ENCODE measurements at regions not wholly inside any gene's neighbourhood (a gene's known extent, or its start where the extent isn't known, plus 50 kb on each side); places are given as distances from the start of the nearest gene placed in this dataset.
"Not testable (repeated sequence)": the region's sequence is repeated elsewhere in the genome, so short reads cannot be mapped to it uniquely, and the experiment has no call there.

GRCh38 chr6:9806195-9806594 is 608.7 kb downstream of the TFAP2A start:
- no peak for ATAC-seq
- intact Hi-C loops (cut with DNase I): no loop called here
- no peak for DNase-seq (ENCODE audit: low spot score)

DNA sequence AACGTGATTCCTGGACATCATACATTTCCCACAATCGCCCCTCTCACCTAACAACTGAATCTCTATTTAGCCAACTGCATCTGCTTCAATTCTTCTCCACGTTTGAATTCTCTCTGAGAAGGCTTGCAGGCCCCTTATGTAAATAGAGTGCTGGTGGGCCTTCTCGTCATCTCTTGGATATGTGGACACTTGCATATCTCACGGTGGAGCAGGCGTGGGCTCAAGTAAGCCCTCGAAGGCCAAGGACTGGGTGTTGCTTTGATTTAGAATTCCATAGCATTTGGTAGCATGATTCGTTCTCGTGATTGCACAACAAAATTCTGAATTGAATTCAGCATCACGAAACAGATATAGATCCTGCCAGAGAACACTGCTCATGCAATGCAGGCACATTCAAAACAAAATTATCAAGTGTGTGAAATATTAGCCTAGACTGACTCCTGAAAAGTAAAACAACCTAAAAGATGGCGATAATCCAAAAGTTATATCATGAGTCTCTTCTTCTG is 613.6 kb downstream of the TFAP2A start:
- no peak for ATAC-seq
- intact Hi-C loops (cut with DNase I): no loop called here

GRCh38 chr6:9799582-9799981 is 615.3 kb downstream of the TFAP2A start:
- intact Hi-C loops (cut with DNase I): no loop called here
- ATAC-seq: no peak

More for the DNA sequence above, 613.6 kb downstream of the TFAP2A start:
- no peak for DNase-seq (ENCODE audit: low spot score)

DNA sequence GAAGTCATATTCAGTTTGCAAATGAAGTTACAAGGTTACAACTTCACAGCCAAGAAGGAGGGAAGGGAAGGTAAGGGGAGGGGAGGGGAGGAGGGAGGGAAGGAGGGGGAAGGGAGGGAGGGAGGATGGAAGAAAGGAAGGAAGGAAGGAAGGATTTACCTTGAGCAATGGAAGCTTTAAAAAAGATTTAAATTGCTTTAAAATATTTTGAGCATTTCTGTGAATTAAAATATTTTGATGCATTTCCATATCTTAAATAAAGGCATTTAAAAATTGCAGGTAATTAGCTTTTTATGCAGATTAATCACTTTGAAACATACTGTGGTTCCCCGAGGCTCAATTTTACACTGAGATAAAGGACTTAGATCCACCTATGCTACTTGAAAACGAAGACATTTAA is 618.0 kb downstream of the TFAP2A start:
- DNase-seq (ENCODE audit: low spot score): no peak
- intact Hi-C loops (cut with DNase I): no loop called here
- no peak for ATAC-seq

More at GRCh38 chr6:9799582-9799981, 615.3 kb downstream of the TFAP2A start:
- DNase-seq (ENCODE audit: low spot score): no peak

- DNase-seq (ENCODE audit: low spot score) (no peak), ATAC-seq (no peak)
- intact Hi-C loops (cut with DNase I): no loop called here
These were observed 619.0 kb downstream of the TFAP2A start for GRCh38 chr6:9795880-9796279.

DNA sequence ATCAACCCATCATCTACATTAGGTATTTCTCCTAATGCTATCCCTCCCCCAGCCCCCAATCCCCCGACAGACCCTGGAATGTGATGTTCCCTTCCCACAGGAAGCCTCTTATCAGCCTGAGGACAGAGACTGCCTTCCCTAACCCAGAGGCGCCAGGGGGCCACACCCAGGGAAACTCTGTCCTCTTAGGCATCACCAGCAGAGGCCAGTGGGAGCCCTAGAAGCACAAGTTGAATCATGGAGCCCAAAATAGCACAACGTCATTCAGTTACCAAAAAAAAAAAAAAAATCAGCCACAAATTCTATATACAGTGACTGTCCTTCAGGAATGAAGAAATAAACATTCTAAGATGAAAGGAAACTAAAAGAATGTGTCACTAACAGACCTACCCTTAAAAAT is 625.7 kb downstream of the TFAP2A start:
- intact Hi-C loops (cut with DNase I): no loop called here
- DNase-seq (ENCODE audit: low spot score) (no peak), ATAC-seq (no peak)

DNA sequence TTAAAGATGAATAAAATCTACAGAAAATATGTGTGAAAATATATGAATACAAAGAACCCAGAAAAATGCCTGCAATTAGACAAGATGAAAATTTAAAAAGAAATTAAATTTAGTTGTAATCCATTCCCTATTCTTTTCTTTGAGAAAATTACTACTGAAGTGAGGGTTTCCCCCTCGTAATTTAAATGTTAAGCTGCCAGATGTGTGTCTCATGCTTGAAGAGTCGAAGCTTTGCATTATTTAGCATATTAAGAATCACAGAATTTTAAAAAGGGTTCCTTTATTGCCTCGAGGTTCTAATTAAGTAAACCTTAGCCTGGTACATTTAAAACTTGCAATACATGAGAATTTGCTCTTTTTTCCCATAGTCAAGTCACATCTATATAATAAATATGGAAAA is 630.1 kb downstream of the TFAP2A start:
- intact Hi-C loops (cut with DNase I): no loop called here
- no peak for ATAC-seq
- DNase-seq (ENCODE audit: low spot score): no peak

DNA sequence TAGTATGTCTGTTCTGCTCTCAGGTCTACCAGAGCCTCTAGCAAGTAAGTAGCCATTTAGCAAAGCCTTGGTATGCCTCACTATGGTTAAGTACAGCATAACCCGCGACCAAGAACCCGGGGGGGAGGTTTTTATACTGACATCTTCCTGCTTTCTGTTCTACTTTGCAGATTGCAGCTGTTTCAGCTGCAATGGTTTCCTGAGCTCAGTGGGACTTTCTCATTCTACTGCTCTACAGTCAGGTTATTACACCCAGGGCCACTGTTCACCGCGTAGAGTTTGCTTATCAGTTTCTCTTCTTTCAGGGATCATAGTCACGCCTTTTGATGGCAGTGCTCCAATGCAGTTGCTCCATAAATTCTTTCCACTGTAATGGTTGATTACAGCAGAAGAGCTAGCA is 631.3 kb downstream of the TFAP2A start:
- intact Hi-C loops (cut with DNase I): no loop called here
- DNase-seq (ENCODE audit: low spot score): no peak
- ATAC-seq: no peak

GRCh38 chr6:9766240-9766915 is 648.5 kb downstream of the TFAP2A start:
- ATAC-seq: no peak
- DNase-seq (ENCODE audit: low spot score): no peak
- intact Hi-C loops (cut with DNase I): no loop called here

DNA sequence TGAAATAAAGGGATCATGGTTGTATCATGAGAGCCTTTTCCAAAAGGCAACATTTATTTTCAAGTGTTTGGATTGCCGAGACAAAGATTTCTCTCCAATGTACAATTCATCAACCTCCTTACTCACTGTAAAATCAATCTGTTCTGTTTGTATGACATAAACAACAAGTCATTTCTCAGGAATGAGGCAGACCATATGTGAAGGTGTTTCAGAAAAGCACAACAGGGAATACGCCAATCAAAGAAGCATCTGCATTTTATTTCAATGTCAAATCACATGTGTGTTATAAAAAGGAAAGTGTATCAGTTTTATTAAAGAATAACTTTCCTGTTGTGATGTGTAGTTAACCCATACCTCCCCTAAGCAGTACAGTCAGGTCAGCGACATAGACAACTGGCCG is 653.7 kb downstream of the TFAP2A start:
- DNase-seq (ENCODE audit: low spot score) (no peak), ATAC-seq (no peak)

DNA sequence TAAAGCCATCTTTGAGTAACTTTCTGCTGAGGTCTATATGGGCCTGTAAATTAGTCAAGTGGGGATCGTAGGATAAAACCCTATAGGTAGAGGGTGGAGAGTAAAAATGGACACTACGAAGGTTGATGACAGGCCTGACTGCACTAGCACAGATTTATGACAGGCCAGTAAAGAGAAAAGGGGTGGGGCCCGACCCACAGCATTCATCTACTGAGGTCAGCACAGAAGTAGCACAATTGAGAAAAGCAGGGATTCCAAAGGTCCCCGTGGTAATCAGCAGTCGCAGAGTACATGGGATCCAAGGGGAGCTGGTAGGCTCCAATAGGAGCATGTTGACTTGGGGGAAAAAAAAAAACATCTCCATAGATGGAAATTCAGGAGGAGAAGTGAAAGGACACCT is 660.4 kb downstream of the TFAP2A start:
- ATAC-seq: no peak
- DNase-seq (ENCODE audit: low spot score): no peak
- intact Hi-C loops (cut with DNase I): no loop called here

More for the DNA sequence above, 653.7 kb downstream of the TFAP2A start:
- intact Hi-C loops (cut with DNase I): no loop called here

DNA sequence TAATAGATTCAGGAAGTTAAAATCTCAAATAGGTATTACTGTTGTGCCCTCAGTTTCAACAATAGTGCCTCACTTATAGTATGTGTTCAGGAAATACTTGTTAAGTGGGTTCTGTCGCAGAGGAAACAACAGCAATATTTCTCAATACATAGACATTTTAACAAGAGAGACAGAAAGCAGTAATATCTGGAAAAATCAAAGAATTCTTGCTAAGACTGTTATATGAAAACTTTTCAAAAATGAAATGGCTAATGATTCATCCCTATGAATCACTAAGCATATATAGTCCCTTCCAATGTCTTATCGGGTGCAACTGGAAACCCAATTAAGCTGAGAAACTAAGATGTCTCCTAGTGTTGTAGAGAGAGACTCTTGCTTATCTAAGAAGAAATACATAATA is 668.9 kb downstream of the TFAP2A start:
- intact Hi-C loops (cut with DNase I): no loop called here

GRCh38 chr6:9745476-9745875 is 669.4 kb downstream of the TFAP2A start:
- DNase-seq (ENCODE audit: low spot score) (no peak), ATAC-seq (no peak)
- intact Hi-C loops (cut with DNase I): no loop called here

More for the DNA sequence above, 668.9 kb downstream of the TFAP2A start:
- DNase-seq (ENCODE audit: low spot score) (no peak), ATAC-seq (no peak)

GRCh38 chr6:9744119-9744518 is 670.8 kb downstream of the TFAP2A start:
- ATAC-seq: no peak
- DNase-seq (ENCODE audit: low spot score): no peak
- intact Hi-C loops (cut with DNase I): no loop called here

- DNase-seq (ENCODE audit: low spot score): no peak
- ATAC-seq: no peak
- intact Hi-C loops (cut with DNase I): no loop called here
These were observed 682.8 kb downstream of the TFAP2A start for GRCh38 chr6:9732056-9732455.

- ATAC-seq; intact Hi-C loops (cut with DNase I); DNase-seq (ENCODE audit: low spot score): not testable (repeated sequence)
These were observed 689.1 kb downstream of the TFAP2A start for GRCh38 chr6:9725776-9726175.

DNA sequence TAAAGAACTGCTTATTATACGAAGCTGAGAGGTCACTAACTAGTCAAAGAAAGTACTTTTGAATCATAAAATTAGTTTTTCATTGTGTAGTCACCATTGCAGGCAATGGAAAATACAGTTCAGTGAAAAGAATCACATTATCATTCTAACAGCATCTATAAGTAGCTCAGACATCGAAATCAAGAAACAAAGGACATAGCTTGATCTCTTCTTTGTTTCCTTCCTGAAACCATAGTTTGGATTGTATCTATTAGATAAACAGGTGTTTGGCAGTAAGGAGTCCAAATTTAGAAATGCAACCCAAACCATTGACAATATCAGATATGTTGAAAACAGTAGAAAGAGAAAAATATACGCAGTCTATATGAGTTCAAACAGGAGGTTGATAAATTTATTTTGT is 697.3 kb downstream of the TFAP2A start:
- no peak for DNase-seq (ENCODE audit: low spot score)
- intact Hi-C loops (cut with DNase I): no loop called here
- no peak for ATAC-seq

- no peak for ATAC-seq
- intact Hi-C loops (cut with DNase I): no loop called here
- DNase-seq (ENCODE audit: low spot score): no peak
These were observed 703.5 kb downstream of the TFAP2A start for GRCh38 chr6:9711365-9711764.

- DNase-seq (ENCODE audit: low spot score) (no peak), ATAC-seq (no peak)
- intact Hi-C loops (cut with DNase I): no loop called here
These were observed 704.3 kb downstream of the TFAP2A start for GRCh38 chr6:9710574-9710973.

DNA sequence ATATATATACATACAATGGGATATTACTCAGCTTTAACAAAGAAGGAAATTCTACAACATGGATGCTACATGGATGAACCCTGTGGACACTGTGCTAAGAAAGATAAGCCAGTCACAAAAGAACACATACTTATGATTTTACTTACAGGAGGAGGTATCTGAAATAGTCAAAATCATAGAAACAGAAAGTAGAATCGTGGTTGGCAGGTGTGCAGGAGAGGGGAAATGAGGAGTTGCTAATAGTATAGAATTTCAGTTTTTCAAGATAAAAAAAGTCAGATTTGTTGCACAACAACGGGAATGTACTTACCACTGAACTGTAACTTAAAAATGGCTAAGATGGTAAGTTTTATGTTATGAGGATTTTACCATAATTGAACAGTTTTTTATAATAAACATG is 706.3 kb downstream of the TFAP2A start:
- no peak for ATAC-seq
- intact Hi-C loops (cut with DNase I): no loop called here
- no peak for DNase-seq (ENCODE audit: low spot score)

DNA sequence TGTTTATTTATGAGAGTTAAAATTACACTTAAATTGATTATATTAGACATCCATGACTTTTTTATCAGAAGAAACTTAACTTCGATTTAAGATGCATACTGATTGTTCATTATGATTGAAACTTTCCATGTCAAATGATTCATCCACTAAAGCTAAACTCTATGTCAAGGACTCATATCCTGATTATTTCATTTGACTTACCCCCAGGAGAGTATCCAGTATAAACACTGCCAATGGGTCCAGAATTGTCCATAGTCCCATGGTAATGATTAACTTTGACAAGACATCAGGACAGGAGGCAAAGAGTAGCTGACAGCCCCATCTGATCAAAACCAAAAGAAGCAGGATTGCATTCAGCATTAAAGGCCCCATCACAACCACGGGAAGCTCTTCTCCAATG is 709.9 kb downstream of the TFAP2A start:
- intact Hi-C loops (cut with DNase I): no loop called here
- ATAC-seq (no peak), DNase-seq (ENCODE audit: low spot score) (no peak)
